ENCODE measurements at regions not wholly inside any gene's neighbourhood (a gene's known extent, or its start where the extent isn't known, plus 50 kb on each side); places are given as distances from the start of the nearest gene placed in this dataset.

GRCh38 chr3:55413236-55413635 is 73.9 kb downstream of the WNT5A start:
- DNase-seq, result no peak

GRCh38 chr3:55412545-55412944 is 74.6 kb downstream of the WNT5A start:
- no peak for DNase-seq

DNA sequence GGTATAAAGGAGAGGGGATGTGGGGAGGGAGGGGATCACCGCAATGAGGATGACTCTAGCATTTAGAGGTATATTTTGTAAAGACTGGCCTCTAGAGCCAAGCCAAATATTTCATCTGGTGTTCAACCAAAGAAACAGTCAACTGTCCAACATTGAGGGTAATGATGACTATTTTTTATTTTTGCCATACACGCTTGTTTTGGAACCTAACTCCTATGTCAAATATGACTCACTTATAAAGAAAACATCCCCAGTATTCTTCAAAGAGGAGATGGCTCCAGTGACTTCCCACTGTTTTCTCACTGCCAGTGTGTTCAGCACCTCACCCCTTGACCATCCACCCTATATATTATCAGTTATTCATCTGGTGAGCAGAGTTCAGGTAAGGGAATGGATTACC is 77.3 kb downstream of the WNT5A start:
- no peak for DNase-seq

GRCh38 chr3:55408193-55408826 is 78.8 kb downstream of the WNT5A start:
- no peak for DNase-seq

DNA sequence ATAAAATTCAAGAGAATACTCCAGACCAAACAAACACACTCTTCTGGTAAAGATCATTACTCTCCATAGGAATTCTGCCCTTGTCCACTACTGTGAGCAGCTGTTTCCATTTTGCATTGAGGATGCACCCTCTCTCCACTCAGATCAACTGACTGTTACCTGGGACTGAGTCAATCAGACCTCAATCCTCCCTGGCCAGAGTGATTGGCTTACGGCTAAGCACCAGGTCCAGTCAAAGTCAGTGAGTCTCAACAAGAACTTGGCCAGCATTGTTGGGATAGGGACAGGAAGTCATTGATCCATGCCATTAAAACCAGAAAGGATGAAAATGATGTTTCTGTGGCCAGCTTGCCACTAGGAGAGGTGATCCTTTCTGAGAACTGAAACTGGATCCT is 79.7 kb downstream of the WNT5A start:
- DNase-seq, result no peak

GRCh38 chr3:55406696-55407425 is 80.2 kb downstream of the WNT5A start:
- no peak for DNase-seq

DNA sequence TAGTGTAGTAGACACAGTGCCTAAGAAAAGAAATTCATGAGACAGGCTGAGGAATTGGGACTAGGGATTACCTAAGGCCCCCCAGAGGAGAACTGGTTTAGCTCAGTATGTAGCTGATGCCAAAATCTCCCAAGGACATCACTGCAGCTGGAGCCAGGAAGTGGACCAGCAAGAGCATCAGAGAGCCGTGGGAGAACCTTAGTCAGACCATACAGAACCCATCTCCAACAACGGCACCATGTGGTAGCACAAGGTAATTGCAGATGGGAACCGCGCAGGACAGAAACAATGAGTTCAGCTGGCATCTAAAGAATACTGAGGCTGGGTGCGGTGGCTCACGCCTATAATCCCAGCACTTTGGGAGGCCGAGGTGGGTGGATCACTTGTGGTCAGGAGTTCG is 81.7 kb downstream of the WNT5A start:
- no peak for DNase-seq

GRCh38 chr3:55402886-55403609 is 84.1 kb downstream of the WNT5A start:
- no peak for DNase-seq

DNA sequence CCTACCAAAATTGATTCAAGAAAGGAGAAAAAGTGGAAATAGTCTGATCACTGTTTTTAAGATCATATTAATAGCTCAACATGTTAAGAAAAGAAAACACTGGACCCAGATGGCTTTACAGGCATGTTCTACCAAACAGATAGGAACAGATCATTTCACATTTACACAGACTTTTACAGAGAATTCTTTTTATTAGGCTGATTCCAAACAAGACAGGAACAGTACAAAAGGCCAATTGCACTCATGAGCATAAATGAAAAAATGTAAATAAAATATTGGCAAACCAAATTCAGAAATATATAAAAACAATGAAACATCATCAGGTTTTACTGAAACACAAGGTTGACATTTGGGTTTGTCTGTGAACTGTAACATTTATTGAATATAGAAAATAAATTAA is 106.5 kb downstream of the WNT5A start:
- no peak for DNase-seq

- no peak for DNase-seq
Measured at GRCh38 chr3:55376753-55377347, 110.3 kb downstream of the WNT5A start.

DNA sequence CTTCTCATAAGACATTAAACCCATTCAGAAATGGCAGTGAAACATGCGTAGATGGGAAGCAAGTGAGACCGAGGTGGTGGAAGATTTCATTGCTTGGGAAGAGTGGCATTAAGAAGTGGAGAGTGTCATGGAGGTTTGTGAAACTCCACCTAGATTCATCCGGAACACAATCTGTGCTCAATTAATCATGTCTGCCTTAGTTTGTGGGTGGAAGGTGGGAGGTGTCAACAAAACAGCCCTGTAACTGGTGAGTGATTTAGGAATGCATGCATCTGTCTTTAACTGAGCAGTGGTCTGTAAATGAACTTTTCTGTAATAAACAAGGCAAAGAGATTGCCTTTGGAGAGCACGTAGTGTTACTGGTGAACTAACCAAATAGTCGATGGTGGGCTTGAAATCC is 113.7 kb downstream of the WNT5A start:
- DNase-seq, result no peak

DNA sequence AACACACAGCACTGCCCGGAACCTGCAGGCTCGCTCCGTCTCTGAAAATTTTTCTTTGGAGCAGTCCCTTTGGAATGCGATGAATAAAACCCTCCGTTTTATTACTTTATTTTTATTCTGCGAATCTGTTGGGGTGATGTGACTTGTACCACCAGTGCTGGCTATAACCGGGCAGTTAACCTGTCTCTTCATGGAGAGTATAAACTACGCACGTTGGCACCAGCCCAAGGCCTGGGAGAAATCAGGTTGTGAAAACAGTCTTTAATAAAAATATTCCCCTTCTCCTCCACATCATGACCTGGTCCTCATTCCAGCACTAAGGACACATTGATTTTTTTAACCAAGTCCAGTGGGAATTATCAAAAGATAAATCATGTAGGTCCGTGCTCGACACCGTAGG is 116.8 kb downstream of the WNT5A start:
- DNase-seq, result no peak

GRCh38 chr3:55369141-55369847 is 117.8 kb downstream of the WNT5A start:
- DNase-seq, result no peak

GRCh38 chr3:55368366-55368765 is 118.7 kb downstream of the WNT5A start:
- DNase-seq, result no peak

GRCh38 chr3:55367384-55367783 is 119.7 kb downstream of the WNT5A start:
- no peak for DNase-seq

DNA sequence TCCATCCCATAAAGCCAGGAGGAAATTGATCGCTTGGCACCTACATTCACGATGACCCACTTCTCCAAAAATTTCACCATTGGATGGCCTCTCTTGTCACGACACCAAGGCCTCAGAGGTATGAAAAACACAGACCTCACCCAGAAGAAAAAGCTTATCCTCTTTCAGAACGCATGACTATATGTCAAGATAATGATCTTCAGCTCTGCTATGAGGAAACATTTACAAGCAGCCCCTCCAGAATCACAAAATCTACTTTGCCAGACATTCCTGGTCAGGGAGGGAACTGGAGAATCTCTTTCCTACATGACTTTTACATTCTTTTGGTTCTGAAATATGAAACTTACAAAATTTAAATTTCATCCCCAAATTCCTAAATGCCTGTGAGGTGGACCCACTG is 122.7 kb downstream of the WNT5A start:
- DNase-seq, result no peak

GRCh38 chr3:55362210-55362960 is 124.7 kb downstream of the WNT5A start:
- no peak for DNase-seq

DNA sequence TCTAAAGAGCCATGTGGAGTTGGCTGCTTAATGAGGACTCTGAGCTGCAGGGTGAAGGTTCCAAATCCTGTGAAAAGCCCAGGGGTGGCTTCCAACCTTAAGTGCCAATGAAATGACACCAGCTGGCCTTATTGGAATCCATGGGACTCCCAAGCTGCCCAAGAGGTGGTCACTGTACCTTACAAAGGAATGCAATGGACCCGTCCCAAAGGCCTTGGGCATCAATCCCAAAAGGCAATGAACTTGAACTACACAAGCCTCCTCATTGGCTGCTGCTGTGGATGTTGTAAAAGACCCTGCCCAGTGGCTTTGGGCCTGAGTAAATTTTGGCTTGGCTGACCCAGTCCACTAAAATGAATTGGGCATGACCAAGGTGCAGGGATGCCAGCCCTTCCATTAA is 129.3 kb downstream of the WNT5A start:
- DNase-seq, result no peak

DNA sequence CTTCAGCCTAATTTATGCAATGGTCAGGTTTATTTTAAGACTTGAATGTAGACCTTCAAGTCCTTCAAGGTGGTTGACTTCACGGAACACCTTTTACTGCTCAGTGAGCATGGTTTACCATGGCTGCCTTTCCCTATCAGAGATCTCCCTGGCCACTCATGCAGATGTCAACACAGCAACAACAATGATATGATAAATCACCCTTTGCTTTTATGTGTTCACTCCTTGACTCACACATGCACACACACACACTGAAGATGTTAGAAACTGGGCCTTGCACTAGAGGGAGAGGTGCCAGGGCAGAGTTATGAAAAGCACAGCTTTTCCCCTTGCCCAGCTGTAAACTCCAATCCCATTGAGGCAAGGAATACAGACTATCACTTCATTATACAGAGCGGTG is 134.4 kb downstream of the WNT5A start:
- DNase-seq, result no peak

GRCh38 chr3:55349851-55350250 is 137.3 kb downstream of the WNT5A start:
- DNase-seq, result no peak

DNA sequence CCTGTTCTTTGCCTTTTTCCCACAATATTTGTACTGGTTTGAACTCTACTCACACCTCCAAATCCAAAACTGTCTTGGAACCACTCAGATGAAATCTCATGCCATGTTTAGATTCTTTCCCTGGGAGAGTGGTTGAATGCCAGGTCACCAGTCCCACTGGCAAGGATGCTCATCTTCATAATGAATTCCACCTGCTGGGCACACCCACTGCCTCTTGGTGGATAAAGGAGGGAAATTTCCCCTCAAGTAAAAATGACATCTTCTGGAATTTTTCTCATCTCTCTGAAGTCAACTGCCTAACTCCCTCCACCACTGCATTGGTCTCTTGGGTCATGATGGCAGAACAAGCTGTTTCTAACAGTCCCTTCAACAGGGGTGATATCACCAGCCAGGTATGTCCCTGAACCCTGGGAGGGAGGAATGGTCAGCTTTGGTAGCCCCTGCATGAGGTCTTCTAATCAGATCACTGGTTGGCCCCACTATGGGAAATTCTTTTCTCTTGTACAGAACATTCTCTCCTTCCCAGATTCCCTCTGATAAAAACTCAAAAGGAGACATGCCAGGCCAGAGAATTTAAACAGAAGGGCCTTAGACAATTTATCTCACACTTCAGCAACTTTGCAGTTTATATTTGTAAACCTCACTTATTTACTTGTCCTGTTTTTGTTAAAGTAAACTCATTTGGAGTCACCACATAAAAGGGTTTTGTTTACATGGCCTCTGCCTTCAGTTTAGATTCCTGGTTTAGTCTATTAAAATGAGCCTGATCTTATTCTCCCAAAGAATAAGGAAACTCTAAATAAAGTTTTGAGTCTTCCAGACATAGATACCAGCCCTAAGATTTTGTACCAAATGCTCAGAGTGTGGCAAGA is 143.4 kb downstream of the WNT5A start:
- DNase-seq, result no peak
